H1 (cell line): ENCODE measurements at regions not wholly inside any gene's neighbourhood (a gene's known extent, or its start where the extent isn't known, plus 50 kb on each side); places are given as distances from the start of the nearest gene placed in this dataset.

Experiments
- CTCF ChIA-PET: fragments of 300-600 bp; sonication (Branson Sonifier 250); formaldehyde crosslinking; loops from one replicate; lab custom pipeline; 2021; ENCODE audit not compliant: partially characterized antibody; lab: Charles Lee
- POLR2A ChIA-PET: fragments of 300-600 bp; sonication (Branson Sonifier 250); formaldehyde crosslinking; loops from one replicate; lab custom pipeline; 2021; ENCODE audit warnings: inconsistent platforms; ENCODE audit not compliant: partially characterized antibody; lab: Charles Lee
- DNase-seq, 2 experiments: peaks; one replicate each; pipeline versions ENCODE4 v3.0.0 to v3.0.0-alpha.2; 2010 to 2022; ENCODE audit warnings: low spot score in 2 of 2, low read depth in 1 of 2, mixed read lengths in 1 of 2
- FAIRE-seq: peaks from 2 replicates; lab custom pipeline; 2011; peaks lifted over from hg19 to GRCh38; lab: Jason Lieb, UNC
- H2AFZ ChIP-seq: 2 replicates; pipeline ENCODE4 v1.8.1; 2012; ENCODE audit warnings: low read length, inconsistent platforms
- H2AK5ac ChIP-seq: 2 replicates; pipeline ENCODE4 v1.6.1; 2013; ENCODE audit warnings: low read depth, low read length
- H2BK120ac ChIP-seq: replicated peaks from 2 replicates; pipeline ENCODE3; 2013; ENCODE audit warnings: low read depth, low read length, inconsistent platforms
- H2BK12ac ChIP-seq: 2 replicates; pipeline ENCODE4 v1.6.1; 2013; ENCODE audit warnings: low read depth, low read length
- H2BK15ac ChIP-seq: 2 replicates; pipeline ENCODE4 v1.6.1; 2013; ENCODE audit warnings: low read length
- H2BK20ac ChIP-seq: 2 replicates; pipeline ENCODE4 v1.6.1; 2013; ENCODE audit warnings: low read length
- H2BK5ac ChIP-seq: 2 replicates; pipeline ENCODE4 v1.6.1; 2013; ENCODE audit warnings: low read depth, low read length
- H3K14ac ChIP-seq: 2 replicates; pipeline ENCODE4 v1.6.1; 2013; ENCODE audit warnings: inconsistent platforms; ENCODE audit not compliant: insufficient read length
- H3K18ac ChIP-seq: 2 replicates; pipeline ENCODE4 v1.6.1; 2013; ENCODE audit warnings: low read length; ENCODE audit errors: extremely low read depth
- H3K23ac ChIP-seq: 2 replicates; pipeline ENCODE4 v1.6.1; 2013; ENCODE audit warnings: inconsistent platforms; ENCODE audit not compliant: insufficient read length
- H3K23me2 ChIP-seq: 2 replicates; pipeline ENCODE4 v1.6.1; 2013; ENCODE audit warnings: low read depth, low read length
- H3K27ac ChIP-seq: 2 replicates; pipeline ENCODE4 v1.6.1; 2011; ENCODE audit warnings: low read depth, low read length, inconsistent platforms
- H3K27me3 ChIP-seq, 4 experiments: replicated peaks in 1 of 4; 1 replicate in 1 of 4; 2 replicates in 3 of 4; pipeline versions ENCODE4 v1.6.1 to v1.8.1; 2011 to 2013; ENCODE audit warnings: low read length in 3 of 4, mild to moderate bottlenecking in 3 of 4, inconsistent platforms in 2 of 4, mixed read lengths in 2 of 4, moderate library complexity in 1 of 4; ENCODE audit not compliant: control insufficient read depth in 3 of 4, insufficient read depth in 3 of 4; ENCODE audit errors: extremely low read depth in 1 of 4
- H3K36me3 ChIP-seq, 4 experiments: 2 replicates each; pipeline versions ENCODE4 v1.6.1 to v1.8.1; 2011 to 2013; ENCODE audit warnings: mild to moderate bottlenecking in 4 of 4, low read length in 3 of 4, moderate library complexity in 2 of 4, control low read depth in 1 of 4, inconsistent platforms in 1 of 4; ENCODE audit not compliant: insufficient read depth in 4 of 4, control insufficient read depth in 2 of 4
- H3K4ac ChIP-seq: replicated peaks from 2 replicates; pipeline ENCODE3; 2013; ENCODE audit warnings: low read length, low read depth, mixed read lengths, inconsistent platforms; ENCODE audit not compliant: insufficient read length
- H3K4me1 ChIP-seq, 4 experiments: replicated peaks in 1 of 4; 1 replicate in 1 of 4; 2 replicates in 3 of 4; pipeline versions ENCODE4 v1.6.1 to v1.8.1; 2011 to 2013; ENCODE audit warnings: low read length in 3 of 4, inconsistent platforms in 2 of 4, mixed read lengths in 1 of 4; ENCODE audit not compliant: insufficient read depth in 4 of 4, control insufficient read depth in 3 of 4
- H3K4me2 ChIP-seq, 2 experiments: 2 replicates each; pipeline versions ENCODE4 v1.6.1 to v1.8.1; 2011 to 2013; ENCODE audit warnings: low read depth in 2 of 2, low read length in 2 of 2, control low read depth in 1 of 2, inconsistent platforms in 1 of 2, mild to moderate bottlenecking in 1 of 2; ENCODE audit not compliant: insufficient read depth in 1 of 2
- H3K4me3 ChIP-seq, 4 experiments: fragments of 200-600, 300-600 bp in 1 of 4; sonication (generic), shearing (Covaris generic), sonication (Bioruptor Twin) in 1 of 4; 2 replicates each; pipeline versions ENCODE4 v1.5.1 to v1.8.1; 2011 to 2016; ENCODE audit warnings: low read length in 4 of 4, low read depth in 3 of 4, control low read depth in 2 of 4, inconsistent platforms in 2 of 4, mild to moderate bottlenecking in 2 of 4, mixed read lengths in 1 of 4, moderate library complexity in 1 of 4; ENCODE audit not compliant: insufficient read depth in 2 of 4; ENCODE audit errors: extremely low read depth in 1 of 4
- H3K56ac ChIP-seq: replicated peaks from 2 replicates; pipeline ENCODE3; 2013; ENCODE audit warnings: low read depth, mild to moderate bottlenecking, mixed read lengths, low read length, inconsistent platforms; ENCODE audit not compliant: insufficient read length
- H3K79me1 ChIP-seq: 2 replicates; pipeline ENCODE4 v1.6.1; 2013; ENCODE audit warnings: low read depth, low read length, control low read depth
- H3K79me2 ChIP-seq, 2 experiments: 2 replicates each; pipeline versions ENCODE4 v1.6.1 to v1.8.1; 2012 to 2013; ENCODE audit warnings: low read length in 2 of 2, mild to moderate bottlenecking in 2 of 2, inconsistent platforms in 1 of 2; ENCODE audit not compliant: insufficient read depth in 2 of 2, control insufficient read depth in 1 of 2
- H3K9ac ChIP-seq, 4 experiments: replicated peaks in 1 of 4; 1 replicate in 1 of 4; 2 replicates in 3 of 4; pipeline versions ENCODE4 v1.6.1 to v1.8.1; 2011 to 2013; ENCODE audit warnings: low read depth in 3 of 4, low read length in 3 of 4, control low read depth in 2 of 4, mild to moderate bottlenecking in 2 of 4, moderate library complexity in 2 of 4, inconsistent platforms in 1 of 4; ENCODE audit errors: extremely low read depth in 1 of 4
- H3K9me3 ChIP-seq, 2 experiments: 2 replicates each; pipeline versions ENCODE4 v1.6.1 to v1.8.1; 2012 to 2013; ENCODE audit warnings: mild to moderate bottlenecking in 2 of 2, moderate library complexity in 2 of 2, control low read depth in 1 of 2, inconsistent platforms in 1 of 2, low read depth in 1 of 2, low read length in 1 of 2, mixed read lengths in 1 of 2; ENCODE audit not compliant: insufficient read depth in 2 of 2
- H4K20me1 ChIP-seq, 2 experiments: replicated peaks in 1 of 2; 2 replicates each; pipeline versions ENCODE3 to v1.8.1; 2011 to 2013; ENCODE audit warnings: inconsistent platforms in 2 of 2, low read length in 2 of 2, mild to moderate bottlenecking in 1 of 2; ENCODE audit not compliant: insufficient read depth in 2 of 2, control insufficient read depth in 1 of 2
- H4K5ac ChIP-seq: 2 replicates; pipeline ENCODE4 v1.6.1; 2013; ENCODE audit warnings: low read length, low read depth, mixed read lengths, inconsistent platforms; ENCODE audit not compliant: insufficient read length
- H4K8ac ChIP-seq: 2 replicates; pipeline ENCODE4 v1.8.0; 2013; ENCODE audit warnings: mild to moderate bottlenecking, moderate library complexity, low read length, inconsistent platforms; ENCODE audit not compliant: insufficient read depth; ENCODE audit errors: extremely low read depth
- H4K91ac ChIP-seq: replicated peaks from 2 replicates; pipeline ENCODE3; 2013; ENCODE audit warnings: low read length, mixed read lengths, inconsistent platforms; ENCODE audit not compliant: insufficient read length
- ASH2L ChIP-seq: fragments of 200-600, 300-600 bp; sonication (generic); IDR thresholded peaks from one replicate; pipeline ENCODE4 v1.7.1; 2017; ENCODE audit warnings: low read length
- BACH1 ChIP-seq: IDR thresholded peaks from 2 replicates; pipeline ENCODE4 v1.6.1; 2012; ENCODE audit warnings: low read length, improper control_type of control experiment
- CEBPB ChIP-seq: IDR thresholded peaks from 2 replicates; pipeline ENCODE4 v1.6.1; 2012; ENCODE audit warnings: low read depth, low read length
- CHD1 ChIP-seq: IDR thresholded peaks from 2 replicates; pipeline ENCODE4 v1.6.1; 2012; ENCODE audit warnings: low read depth, low read length, improper control_type of control experiment
- CHD2 ChIP-seq: IDR thresholded peaks from 2 replicates; pipeline ENCODE4 v1.6.1; 2012; ENCODE audit warnings: low read length, improper control_type of control experiment
- EGR1 ChIP-seq: IDR thresholded peaks from 2 replicates; pipeline ENCODE4 v1.6.1; 2011; ENCODE audit warnings: low read depth, low read length, borderline replicate concordance
- HDAC6 ChIP-seq: IDR thresholded peaks from one replicate; pipeline ENCODE4 v1.7.1; 2012; ENCODE audit warnings: low read depth, mild to moderate bottlenecking, inconsistent platforms, low read length, moderate library complexity
- KDM1A ChIP-seq: fragments of 200-600, 300-600 bp; sonication (generic); IDR thresholded peaks from 2 replicates; pipeline ENCODE4 v1.7.1; 2016; ENCODE audit warnings: mild to moderate bottlenecking, low read length, borderline replicate concordance
- POLR2AphosphoS5 ChIP-seq: IDR thresholded peaks from 2 replicates; pipeline ENCODE4 v1.6.1; 2011; ENCODE audit warnings: low read depth, low read length
- RBBP5 ChIP-seq: IDR thresholded peaks from 2 replicates; pipeline ENCODE4 v1.7.1; 2012; ENCODE audit warnings: low read depth, mild to moderate bottlenecking, inconsistent platforms, low read length, moderate library complexity, borderline replicate concordance
- SIRT6 ChIP-seq: IDR thresholded peaks from one replicate; pipeline ENCODE4 v1.7.1; 2012; ENCODE audit warnings: low read length, inconsistent platforms
- SUZ12 ChIP-seq: fragments of 200-600 bp; sonication (generic); IDR thresholded peaks from 2 replicates; pipeline ENCODE4 v1.6.1; 2012; ENCODE audit warnings: mild to moderate bottlenecking, inconsistent platforms, low read length, moderate library complexity, mixed read lengths
- TCF12 ChIP-seq: IDR thresholded peaks from 2 replicates; pipeline ENCODE4 v1.6.1; 2011; ENCODE audit warnings: low read depth, mild to moderate bottlenecking, low read length
- WGBS, 2 experiments: shearing (Covaris generic) in 1 of 2; methylation state at CpG; one replicate each; pipeline versions ENCODE4 v1.1.6 to v1.1.7; 2013 to 2015; ENCODE audit warnings: low lambda C conversion rate in 2 of 2, mixed read lengths in 2 of 2, inconsistent platforms in 1 of 2, low coverage in 1 of 2, missing lambda C conversion rate in 1 of 2; ENCODE audit not compliant: insufficient replicate concordance in 2 of 2, insufficient coverage in 1 of 2, insufficient read length in 1 of 2; ENCODE audit errors: extremely low coverage in 1 of 2, missing lambda C conversion rate in 1 of 2; 5-methylcytosine and 5-hydroxymethylcytosine counted together
- TF ChIP-seq, protein P1 (sequence below), 3 experiments: IDR thresholded peaks; 1 replicate in 2 of 3; 2 replicates in 1 of 3; pipeline versions ENCODE4 v1.5.1 to v1.6.1; 2011; ENCODE audit warnings: low read length in 3 of 3, mild to moderate bottlenecking in 3 of 3, inconsistent platforms in 2 of 3, low read depth in 1 of 3, moderate library complexity in 1 of 3; ENCODE audit not compliant: insufficient read depth in 1 of 3; ENCODE audit errors: control extremely low read depth in 1 of 3

DNA sequence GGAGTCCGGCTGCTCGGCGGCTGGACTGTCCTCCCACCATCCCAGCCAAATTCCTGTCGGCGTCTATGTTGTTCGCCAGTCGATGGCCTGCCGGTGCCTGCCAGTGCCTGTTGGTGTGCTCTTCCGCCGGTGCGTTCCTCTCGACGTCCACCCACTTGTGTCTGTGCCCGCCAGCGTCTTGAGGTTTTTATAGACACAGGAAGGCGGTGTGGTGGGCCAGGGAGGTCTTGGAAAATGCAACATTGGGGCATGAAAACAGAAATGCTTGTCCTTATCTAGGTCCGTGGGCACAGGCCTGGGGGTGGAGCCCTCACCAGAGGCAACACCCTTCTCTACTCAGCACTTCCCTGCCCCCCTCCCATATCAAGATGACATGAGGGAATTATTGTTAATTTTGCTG lies 167.8 kb downstream of the IRF8 start:
- Histone ChIP-seq H3K79me1 (no peaks in the 10 kb centered on the region), H4K20me1 (peaks cover 0 to 1% of the 10 kb centered on the region in 2 experiments), H3K27me3 (peaks cover 0 to 3% (median 0%) of the 10 kb centered on the region in 4 experiments; a peak in 1 of 7 replicates), H3K27ac (no peak overlapping the region), H4K91ac (no peak overlapping the region), H2BK20ac (no peak overlapping the region), H2AK5ac (no peak overlapping the region), H2BK120ac (no peak overlapping the region), H2AFZ (no peak overlapping the region), H3K14ac (no peak overlapping the region), H2BK12ac (no peak overlapping the region), H3K23ac (no peak overlapping the region), H3K4ac (no peak overlapping the region), H3K9ac (no peak overlapping the region), H3K4me2 (no peak overlapping the region), H3K56ac (no peak overlapping the region), H3K4me1 (no peaks in the 10 kb centered on the region), H2BK15ac (no peak overlapping the region), H4K5ac (no peak overlapping the region), H3K18ac (no peak overlapping the region), H3K36me3 (no peaks in the 10 kb centered on the region), H3K23me2 (no peaks in the 10 kb centered on the region), H4K8ac (no peak overlapping the region), H2BK5ac (no peak overlapping the region), H3K4me3 (no peak overlapping the region), H3K79me2 (no peaks in the 10 kb centered on the region), H3K9me3 (no peaks in the 10 kb centered on the region)
- 94% methylated on average over 17 of the region's 17 CpGs; no CpG with 5 or more reads in 1 of the 2 experiments for WGBS, 2 experiments
- ChIA-PET POLR2A (interaction anchor here (1.2 kb wide), 1 partner anchor 25 kb away, joined by 4 read pairs; no protein-coding TSS in a partner anchor), CTCF (interaction anchor here (1.2 to 2.7 kb wide), 5 partner anchors 10 to 450 kb away, joined by 3 to 7 read pairs (median 6); no protein-coding TSS in a partner anchor)
- FAIRE-seq = no peak
- no peak for DNase-seq
- TF ChIP-seq, protein P1, sequence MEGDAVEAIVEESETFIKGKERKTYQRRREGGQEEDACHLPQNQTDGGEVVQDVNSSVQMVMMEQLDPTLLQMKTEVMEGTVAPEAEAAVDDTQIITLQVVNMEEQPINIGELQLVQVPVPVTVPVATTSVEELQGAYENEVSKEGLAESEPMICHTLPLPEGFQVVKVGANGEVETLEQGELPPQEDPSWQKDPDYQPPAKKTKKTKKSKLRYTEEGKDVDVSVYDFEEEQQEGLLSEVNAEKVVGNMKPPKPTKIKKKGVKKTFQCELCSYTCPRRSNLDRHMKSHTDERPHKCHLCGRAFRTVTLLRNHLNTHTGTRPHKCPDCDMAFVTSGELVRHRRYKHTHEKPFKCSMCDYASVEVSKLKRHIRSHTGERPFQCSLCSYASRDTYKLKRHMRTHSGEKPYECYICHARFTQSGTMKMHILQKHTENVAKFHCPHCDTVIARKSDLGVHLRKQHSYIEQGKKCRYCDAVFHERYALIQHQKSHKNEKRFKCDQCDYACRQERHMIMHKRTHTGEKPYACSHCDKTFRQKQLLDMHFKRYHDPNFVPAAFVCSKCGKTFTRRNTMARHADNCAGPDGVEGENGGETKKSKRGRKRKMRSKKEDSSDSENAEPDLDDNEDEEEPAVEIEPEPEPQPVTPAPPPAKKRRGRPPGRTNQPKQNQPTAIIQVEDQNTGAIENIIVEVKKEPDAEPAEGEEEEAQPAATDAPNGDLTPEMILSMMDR (IDR thresholded peaks at IDR 0.05; ENCODE audit: control extremely low read depth in 1 of 3, insufficient read depth in 1 of 3, low read depth in 1 of 3, low read length in 3 of 3) = no peak
- TF ChIP-seq CHD1 = no peak
- TF ChIP-seq ASH2L = no peak
- TF ChIP-seq POLR2AphosphoS5 = no peak
- TF ChIP-seq TCF12 = no peak
- TF ChIP-seq CEBPB = no peak
- no peak for TF ChIP-seq CHD2
- no peak for TF ChIP-seq HDAC6
- no peak for TF ChIP-seq RBBP5
- no peak for TF ChIP-seq SUZ12
- no peak for TF ChIP-seq SIRT6
- TF ChIP-seq BACH1 = no peak
- TF ChIP-seq EGR1 = no peak
- TF ChIP-seq KDM1A = no peak
